ENCODE measurements at regions not wholly inside any gene's neighbourhood (a gene's known extent, or its start where the extent isn't known, plus 50 kb on each side); places are given as distances from the start of the nearest gene placed in this dataset.

GRCh38 chr10:110431659-110432058 lies 66.0 kb upstream of the DUSP5 start:
- Histone ChIP-seq H3K9me1 (ENCODE audit: control insufficient read depth, insufficient read depth, low read length) (no peaks in the 10 kb centered on the region), H3K9me3 (replicated peaks; ENCODE audit: control insufficient read depth, insufficient read depth, low read depth, low read length) (no peaks in the 10 kb centered on the region), H3K9ac (ENCODE audit: insufficient read depth in 1 of 2, low read depth in 2 of 2, low read length in 2 of 2) (no peak overlapping the region), H3K4me3 (no peak overlapping the region), H3K27me3 (ENCODE audit: control insufficient read depth in 2 of 2, insufficient read depth in 2 of 2, low read length in 2 of 2) (no peaks in the 10 kb centered on the region), H4K20me1 (replicated peaks; ENCODE audit: control insufficient read depth, insufficient read depth, low read length) (no peaks in the 10 kb centered on the region), H2AFZ (ENCODE audit: low read depth, low read length) (no peak overlapping the region), H3K27ac (ENCODE audit: extremely low read depth, low read depth, low read length) (no peak overlapping the region), H3K4me1 (replicated peaks in 1 of 2; ENCODE audit: control insufficient read depth in 2 of 2, insufficient read depth in 2 of 2, low read length in 2 of 2) (peaks cover 0 to 12% of the 10 kb centered on the region in 2 experiments; a peak in 4 of 5 replicates), H3K4me2 (ENCODE audit: insufficient read depth, low read length) (no peak overlapping the region), H3K36me3 (ENCODE audit: control insufficient read depth, insufficient read depth, low read length) (no peaks in the 10 kb centered on the region), H3K79me2 (ENCODE audit: control insufficient read depth, insufficient read depth, low read length) (no peaks in the 10 kb centered on the region)
- in situ Hi-C loops (cut with MboI) (no loop called here), intact Hi-C loops (cut with micrococcal nuclease) (no loop called here)
- ATAC-seq (no peak), FAIRE-seq (no peak), DNase-seq (ENCODE audit: extremely low read depth in 1 of 4, low spot score in 3 of 4) (no peak)
- 20% methylated on average over 7 of the region's 7 CpGs for WGBS (ENCODE audit: insufficient coverage, low coverage, missing lambda C conversion rate)
- TF ChIP-seq XRCC5 (IDR thresholded peaks at IDR 0.05; ENCODE audit: low read depth, low read length) (no peak), PHTF2 (CRISPR knock-in tag; IDR thresholded peaks at IDR 0.05) (no peak), C11orf30 (IDR thresholded peaks at IDR 0.05; ENCODE audit: low read depth) (no peak), KLF10 (CRISPR knock-in tag; IDR thresholded peaks at IDR 0.05) (no peak), NUFIP1 (IDR thresholded peaks at IDR 0.05; ENCODE audit: partially characterized antibody) (no peak), DIDO1 (tag; IDR thresholded peaks at IDR 0.05; ENCODE audit: low read depth) (no peak), TFAM (CRISPR knock-in tag; conservative IDR thresholded peaks at IDR 0.05) (no peak), ZEB2 (IDR thresholded peaks at IDR 0.05) (no peak), TAF15 (IDR thresholded peaks at IDR 0.05; ENCODE audit: low read depth, low read length) (no peak), HDAC2 (IDR thresholded peaks at IDR 0.05) (no peak), ZNF282 (CRISPR knock-in tag; IDR thresholded peaks at IDR 0.05) (no peak), SNRNP70 (optimal IDR thresholded peaks at IDR 0.05; ENCODE audit: low read depth, low read length) (no peak), SMARCA4 (IDR thresholded peaks at IDR 0.05) (no peak)
- no TSS peak for BruUV-seq (replicated peaks)
- ChIA-PET POLR2A (interaction anchor here (0.6 to 1.6 kb wide), 2 partner anchors 10 to 50 kb away, joined by 3 to 6 read pairs; no protein-coding TSS in a partner anchor), CTCF (ENCODE audit: low intra/inter-chr PET ratio) (no interaction called here)

Measured in K562 (cell line).